GM19467 (cell line): ENCODE measurements at regions not wholly inside any gene's neighbourhood (a gene's known extent, or its start where the extent isn't known, plus 50 kb on each side); places are given as distances from the start of the nearest gene placed in this dataset.

Experiments
- ATAC-seq: cut with Tn5 transposase; IDR thresholded peaks from one replicate; pipeline ENCODE4 v1.9.1; 2021; ENCODE audit warnings: mild to moderate bottlenecking, moderate library complexity; ENCODE audit not compliant: unreplicated experiment

DNA sequence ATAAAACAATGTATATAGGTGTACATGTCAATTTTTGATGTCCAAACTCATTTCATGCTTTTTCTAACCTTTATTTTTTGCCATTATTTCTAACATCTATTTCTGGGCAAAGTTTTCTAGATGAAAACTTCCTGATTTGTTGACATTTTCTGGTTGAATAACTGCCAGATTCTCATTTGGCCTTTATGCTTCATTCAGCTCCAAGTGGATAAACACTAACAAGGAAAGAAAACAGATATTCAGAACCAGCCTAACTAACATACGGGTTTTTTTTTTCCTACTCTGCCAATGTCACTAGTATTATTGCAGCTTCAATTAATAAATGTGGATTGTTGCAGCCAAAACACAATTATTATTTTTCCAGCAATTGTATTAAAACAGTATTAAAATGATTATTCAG lies 50.9 kb upstream of the RAP1GDS1 start:
- no peak for ATAC-seq

DNA sequence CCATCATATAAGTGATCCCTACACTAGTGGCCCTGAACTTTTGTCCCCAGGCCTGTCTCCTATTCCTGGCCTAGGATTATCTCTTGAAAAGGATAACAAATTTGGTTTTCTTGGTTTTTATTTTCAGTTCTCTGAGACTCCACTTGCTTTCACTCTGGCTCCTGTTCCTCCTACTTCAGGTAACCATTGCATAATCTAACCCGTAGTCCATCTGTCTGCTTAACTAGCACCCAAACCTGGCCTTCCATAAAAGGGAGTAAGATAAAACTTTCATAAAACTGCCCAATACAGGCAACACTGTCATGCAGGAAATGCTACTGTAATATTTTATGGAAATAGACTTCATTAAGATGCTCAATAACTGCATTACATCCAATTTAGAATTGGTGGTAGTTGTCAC lies 52.1 kb upstream of the RAP1GDS1 start:
- no peak for ATAC-seq

DNA sequence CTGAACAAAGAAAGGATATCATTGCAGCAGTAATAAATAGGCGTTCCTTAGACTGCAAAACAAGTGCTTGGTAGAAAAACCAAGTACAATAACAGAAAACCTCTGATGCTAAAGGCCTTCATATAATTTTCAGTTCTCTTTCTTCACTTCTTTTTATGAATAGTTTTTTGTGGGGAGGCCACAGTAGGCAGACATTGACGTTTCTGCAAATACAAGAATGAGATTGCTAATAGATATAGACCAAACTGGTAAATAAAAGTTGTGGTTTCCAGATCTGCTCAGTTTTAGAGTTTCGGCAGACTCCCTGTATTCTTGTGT lies 57.0 kb upstream of the RAP1GDS1 start:
- ATAC-seq = peak; percentile 48

DNA sequence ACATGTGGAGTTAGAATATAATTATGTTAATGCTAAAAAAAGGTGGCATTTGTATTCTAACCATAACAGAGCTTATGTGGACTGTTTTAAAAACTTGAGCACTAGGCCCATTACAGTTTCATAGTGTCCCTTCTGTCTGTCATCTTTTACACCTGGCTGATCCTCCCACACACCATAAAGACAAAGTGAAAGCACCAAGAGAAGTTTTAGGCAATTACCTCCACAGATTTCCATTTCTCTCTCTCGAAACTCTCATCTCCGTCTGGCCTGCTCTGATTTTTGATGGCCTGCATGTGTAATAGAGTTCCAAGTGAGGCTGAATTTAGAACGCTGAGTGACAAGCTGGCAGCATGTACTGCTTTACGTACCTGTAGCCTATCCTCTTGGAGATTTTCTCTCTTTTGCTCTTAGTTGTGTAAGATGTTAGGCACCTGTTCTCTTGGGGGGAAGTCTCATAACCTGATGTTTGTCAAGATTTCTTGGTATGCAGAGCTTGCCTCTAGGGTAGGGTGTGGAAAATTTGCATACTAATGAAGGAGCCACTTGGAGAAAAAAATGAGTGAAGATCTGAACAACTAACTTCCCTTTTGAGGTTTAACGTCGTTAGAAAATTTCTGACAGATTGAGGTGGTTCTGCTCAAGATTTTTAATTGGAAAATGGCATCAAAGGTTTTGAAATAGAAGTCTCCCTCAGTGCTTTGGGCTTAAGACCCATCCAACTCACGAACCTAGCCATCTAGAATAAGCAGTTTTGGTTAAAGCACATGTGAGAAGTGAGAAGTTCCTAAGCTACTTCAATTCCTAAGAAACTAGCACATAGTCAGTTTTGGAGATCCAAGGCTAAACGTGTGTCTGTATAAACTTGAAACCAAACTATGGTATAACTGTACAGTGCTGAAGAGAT lies 57.6 kb upstream of the RAP1GDS1 start:
- ATAC-seq = peak; percentile 82

DNA sequence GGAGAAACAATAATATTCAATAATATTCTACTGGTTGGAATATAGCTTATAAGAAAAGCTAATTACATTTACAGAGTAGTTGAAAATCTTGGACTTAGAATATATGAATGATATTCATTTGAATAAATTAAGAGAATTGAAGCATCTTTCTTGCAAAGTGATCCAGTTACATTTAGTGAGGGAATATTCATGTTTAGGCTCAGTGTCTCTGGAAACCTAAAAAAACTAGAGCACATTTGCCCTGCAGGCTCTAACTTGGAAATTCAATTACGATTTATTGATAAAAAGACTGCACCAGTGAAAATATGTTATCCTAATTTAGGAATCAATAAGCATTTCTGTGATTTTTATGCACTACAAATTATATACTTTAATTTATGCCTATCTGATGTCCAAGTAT lies 58.3 kb upstream of the RAP1GDS1 start:
- no peak for ATAC-seq

DNA sequence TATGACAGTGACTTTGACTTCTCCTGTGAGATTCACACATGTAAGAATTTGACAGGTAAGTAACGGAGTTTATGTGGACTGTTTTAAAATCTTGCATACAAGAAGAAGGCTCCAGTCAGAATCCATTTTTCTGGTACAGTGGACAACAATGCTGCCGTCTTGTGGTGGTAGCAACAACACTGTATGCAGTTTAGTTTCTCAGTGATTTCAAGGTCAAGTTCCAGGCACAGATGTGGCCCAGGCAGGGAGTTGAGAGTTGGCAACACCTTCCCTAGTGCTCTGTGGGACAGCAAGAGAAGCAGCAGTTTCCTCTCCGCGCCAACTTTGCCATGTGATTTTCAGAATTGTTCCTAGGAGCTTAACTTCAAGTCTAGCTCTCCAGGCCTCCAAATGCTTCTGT lies 56.0 kb upstream of the STPG2 start:
- no peak for ATAC-seq

DNA sequence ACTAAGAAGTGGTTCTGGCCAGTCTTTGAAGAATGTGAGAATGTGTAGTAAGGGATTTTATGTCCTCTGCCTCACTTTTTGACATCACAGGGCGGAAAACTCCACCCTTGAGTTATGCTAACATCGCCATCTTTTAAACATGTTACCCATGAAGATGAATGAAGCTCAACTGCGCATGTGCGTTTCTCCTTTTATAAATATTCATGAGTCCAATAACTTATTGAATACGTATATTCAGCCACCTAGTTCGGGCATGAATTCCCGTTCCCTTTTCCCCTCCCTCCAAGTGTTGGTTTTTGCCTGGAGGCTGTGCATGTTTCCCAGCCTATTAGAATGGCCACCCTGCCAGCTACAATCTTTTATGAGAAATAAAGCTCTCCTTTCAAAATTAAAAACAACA lies 51.7 kb upstream of the STPG2 start:
- ATAC-seq = no peak

DNA sequence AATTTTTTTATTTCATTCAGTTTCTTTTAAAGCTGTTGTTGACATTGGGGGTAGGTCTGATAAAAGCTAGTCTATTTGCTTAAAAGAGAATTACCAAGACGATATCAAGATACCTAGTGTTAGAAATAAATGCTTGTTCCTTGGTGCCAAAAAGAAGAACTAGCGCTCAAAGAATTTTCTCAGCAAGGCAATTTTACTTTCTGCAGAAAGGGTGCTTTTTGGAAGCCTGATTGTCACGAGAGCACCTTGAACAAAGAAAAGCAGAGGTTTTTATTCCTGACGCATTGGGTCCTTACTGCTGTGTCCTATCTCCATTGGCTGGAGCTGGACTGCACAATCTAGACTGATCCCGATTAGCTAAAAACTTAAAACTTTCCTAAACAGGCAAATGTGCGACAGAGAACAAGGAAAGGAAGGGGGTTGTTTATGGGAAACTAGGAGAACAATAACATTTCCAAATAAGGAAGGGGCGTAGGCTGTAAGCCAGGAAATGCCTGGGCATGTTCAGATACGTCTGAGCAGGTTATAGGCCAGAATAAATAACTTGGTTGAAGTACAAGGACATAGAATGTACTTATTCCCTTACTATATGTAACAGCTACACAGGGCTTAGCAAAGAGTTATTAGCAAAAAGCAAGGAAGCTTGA lies 50.3 kb upstream of the STPG2 start:
- ATAC-seq = no peak
